HUES64 (cell line): ENCODE measurements at regions not wholly inside any gene's neighbourhood (a gene's known extent, or its start where the extent isn't known, plus 50 kb on each side); places are given as distances from the start of the nearest gene placed in this dataset.

Experiments
- H3K27ac ChIP-seq: 2 replicates; pipeline ENCODE4 v1.7.0; 2013; ENCODE audit warnings: low read depth, low read length, inconsistent platforms
- H3K27me3 ChIP-seq: 2 replicates; pipeline ENCODE4 v1.6.1; 2013; ENCODE audit warnings: mild to moderate bottlenecking, low read length; ENCODE audit not compliant: insufficient read depth
- H3K36me3 ChIP-seq: 2 replicates; pipeline ENCODE4 v1.6.1; 2013; ENCODE audit warnings: mild to moderate bottlenecking, low read length; ENCODE audit not compliant: insufficient read depth
- H3K4me1 ChIP-seq: 2 replicates; pipeline ENCODE4 v1.6.1; 2013; ENCODE audit warnings: mild to moderate bottlenecking, low read length, moderate library complexity; ENCODE audit not compliant: insufficient read depth
- H3K4me3 ChIP-seq: 2 replicates; pipeline ENCODE4 v1.5.1; 2013; ENCODE audit warnings: mild to moderate bottlenecking, low read length, moderate library complexity
- H3K9ac ChIP-seq: 2 replicates; pipeline ENCODE4 v1.6.1; 2013; ENCODE audit warnings: mild to moderate bottlenecking, low read depth, low read length
- H3K9me3 ChIP-seq: 2 replicates; pipeline ENCODE4 v1.6.1; 2013; ENCODE audit warnings: low read depth, low read length; ENCODE audit not compliant: insufficient read depth
- WGBS: fragments of 150-250, 120-280 bp; methylation state at CpG from one replicate; pipeline ENCODE4 v1.1.7; 2013; ENCODE audit warnings: missing lambda C conversion rate; 5-methylcytosine and 5-hydroxymethylcytosine counted together

- Histone ChIP-seq H3K9ac (no peak overlapping the region), H3K9me3 (no peaks in the 10 kb centered on the region), H3K36me3 (no peaks in the 10 kb centered on the region), H3K27ac (no peak overlapping the region), H3K27me3 (peaks cover 5% of the 10 kb centered on the region), H3K4me1 (peaks cover 3% of the 10 kb centered on the region; the same call in 1 of the 2 replicates), H3K4me3 (no peak overlapping the region)
- WGBS, result 90% methylated on average over 8 of the region's 8 CpGs
These were observed 219.9 kb downstream of the MN1 start for GRCh38 chr22:27581688-27582087.

- 82% methylated on average over 9 of the region's 9 CpGs for WGBS
- no peaks in the 10 kb centered on the region for H3K36me3 ChIP-seq
- H3K27me3 ChIP-seq, result no peaks in the 10 kb centered on the region; the same call in none of the 2 replicates
- H3K9me3 ChIP-seq, result no peaks in the 10 kb centered on the region
- no peak overlapping the region for H3K27ac ChIP-seq
- no peaks in the 10 kb centered on the region for H3K4me1 ChIP-seq
- H3K9ac ChIP-seq, result no peak overlapping the region
- no peak overlapping the region for H3K4me3 ChIP-seq
These were observed 217.7 kb downstream of the MN1 start for GRCh38 chr22:27583856-27584255.

DNA sequence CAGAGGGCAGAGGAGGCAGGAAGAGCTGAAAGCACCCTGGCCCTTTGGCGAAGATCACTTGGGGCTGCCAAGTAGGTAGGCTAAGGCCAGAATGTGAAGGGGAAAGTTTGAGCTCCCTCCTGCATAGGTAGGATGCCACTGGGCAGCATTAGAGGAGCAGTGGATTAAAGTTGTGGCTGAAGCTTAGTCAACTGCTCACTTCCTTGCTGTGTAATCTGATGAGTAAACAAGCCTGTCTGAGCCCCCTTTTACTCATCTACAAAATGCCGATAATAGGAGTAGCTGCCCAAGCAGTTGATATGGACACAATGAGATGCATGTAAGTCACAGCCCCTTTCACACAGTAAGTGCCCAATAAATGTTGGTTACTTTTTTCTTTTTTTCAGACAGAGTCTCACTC, 216.4 kb downstream of the MN1 start:
- H3K27ac ChIP-seq, result no peak overlapping the region
- H3K9me3 ChIP-seq, result no peaks in the 10 kb centered on the region
- no peaks in the 10 kb centered on the region; the same call in 1 of the 2 replicates for H3K27me3 ChIP-seq
- H3K9ac ChIP-seq, result no peak overlapping the region
- no peaks in the 10 kb centered on the region for H3K4me1 ChIP-seq
- 81% methylated on average over 2 of the region's 2 CpGs for WGBS
- no peak overlapping the region for H3K4me3 ChIP-seq
- H3K36me3 ChIP-seq, result no peaks in the 10 kb centered on the region

- no peaks in the 10 kb centered on the region; the same call in 1 of the 2 replicates for H3K27me3 ChIP-seq
- H3K36me3 ChIP-seq, result no peaks in the 10 kb centered on the region
- no peak overlapping the region for H3K9ac ChIP-seq
- no peak overlapping the region for H3K4me3 ChIP-seq
- no peaks in the 10 kb centered on the region for H3K9me3 ChIP-seq
- WGBS, result 89% methylated on average over 6 of the region's 6 CpGs
- H3K27ac ChIP-seq, result no peak overlapping the region
- no peaks in the 10 kb centered on the region for H3K4me1 ChIP-seq
These were observed 213.3 kb downstream of the MN1 start for GRCh38 chr22:27588268-27588667.

GRCh38 chr22:27588915-27589314, 212.6 kb downstream of the MN1 start:
- H3K9me3 ChIP-seq, result no peaks in the 10 kb centered on the region
- WGBS, result 95% methylated on average over 2 of the region's 2 CpGs
- H3K9ac ChIP-seq, result no peak overlapping the region
- no peaks in the 10 kb centered on the region for H3K4me1 ChIP-seq
- no peaks in the 10 kb centered on the region for H3K36me3 ChIP-seq
- no peaks in the 10 kb centered on the region; the same call in 1 of the 2 replicates for H3K27me3 ChIP-seq
- H3K27ac ChIP-seq, result no peak overlapping the region
- H3K4me3 ChIP-seq, result no peak overlapping the region

DNA sequence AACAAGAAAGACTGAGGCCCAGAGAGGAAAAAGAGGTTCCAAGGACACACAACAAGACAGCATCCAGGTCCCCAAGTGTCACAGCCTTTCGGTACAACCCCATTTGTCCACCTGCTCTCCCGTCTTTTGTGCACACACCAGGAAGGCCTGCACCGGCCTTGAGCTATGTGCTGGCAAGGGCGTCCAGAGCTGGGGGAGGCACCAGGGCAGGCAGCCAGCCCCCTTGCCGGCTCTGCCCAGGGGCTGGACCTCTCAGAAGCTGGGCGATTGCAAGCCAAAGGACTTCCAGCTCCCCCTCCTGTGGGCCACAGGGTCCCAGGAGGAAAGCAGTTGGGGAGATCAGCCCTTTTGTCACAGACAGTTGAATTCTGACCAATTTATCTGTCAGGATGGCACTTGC, 210.5 kb downstream of the MN1 start:
- Histone ChIP-seq H3K36me3 (no peaks in the 10 kb centered on the region), H3K4me1 (no peaks in the 10 kb centered on the region), H3K9ac (no peak overlapping the region), H3K4me3 (no peak overlapping the region), H3K9me3 (no peaks in the 10 kb centered on the region), H3K27me3 (no peaks in the 10 kb centered on the region), H3K27ac (no peak overlapping the region)
- WGBS, result 86% methylated on average over 6 of the region's 6 CpGs

- 92% methylated on average over 2 of the region's 2 CpGs for whole genome bisulfite sequencing
- Histone ChIP-seq H3K27me3 (no peaks in the 10 kb centered on the region), H3K9me3 (no peaks in the 10 kb centered on the region), H3K27ac (no peak overlapping the region), H3K4me1 (no peaks in the 10 kb centered on the region), H3K36me3 (no peaks in the 10 kb centered on the region), H3K4me3 (no peak overlapping the region), H3K9ac (no peak overlapping the region)
These were observed 208.2 kb downstream of the MN1 start for GRCh38 chr22:27593378-27593777.

GRCh38 chr22:27594020-27594419, 207.5 kb downstream of the MN1 start:
- Histone ChIP-seq H3K4me3 (no peak overlapping the region), H3K4me1 (no peaks in the 10 kb centered on the region), H3K9me3 (no peaks in the 10 kb centered on the region), H3K36me3 (no peaks in the 10 kb centered on the region), H3K9ac (no peak overlapping the region), H3K27ac (no peak overlapping the region), H3K27me3 (no peaks in the 10 kb centered on the region)
- 78% methylated on average over 2 of the region's 2 CpGs for WGBS

- 92% methylated on average over 6 of the region's 7 CpGs for WGBS
- Histone ChIP-seq H3K4me1 (no peaks in the 10 kb centered on the region), H3K4me3 (no peak overlapping the region)
These were observed 207.0 kb downstream of the MN1 start for GRCh38 chr22:27594474-27595134.

DNA sequence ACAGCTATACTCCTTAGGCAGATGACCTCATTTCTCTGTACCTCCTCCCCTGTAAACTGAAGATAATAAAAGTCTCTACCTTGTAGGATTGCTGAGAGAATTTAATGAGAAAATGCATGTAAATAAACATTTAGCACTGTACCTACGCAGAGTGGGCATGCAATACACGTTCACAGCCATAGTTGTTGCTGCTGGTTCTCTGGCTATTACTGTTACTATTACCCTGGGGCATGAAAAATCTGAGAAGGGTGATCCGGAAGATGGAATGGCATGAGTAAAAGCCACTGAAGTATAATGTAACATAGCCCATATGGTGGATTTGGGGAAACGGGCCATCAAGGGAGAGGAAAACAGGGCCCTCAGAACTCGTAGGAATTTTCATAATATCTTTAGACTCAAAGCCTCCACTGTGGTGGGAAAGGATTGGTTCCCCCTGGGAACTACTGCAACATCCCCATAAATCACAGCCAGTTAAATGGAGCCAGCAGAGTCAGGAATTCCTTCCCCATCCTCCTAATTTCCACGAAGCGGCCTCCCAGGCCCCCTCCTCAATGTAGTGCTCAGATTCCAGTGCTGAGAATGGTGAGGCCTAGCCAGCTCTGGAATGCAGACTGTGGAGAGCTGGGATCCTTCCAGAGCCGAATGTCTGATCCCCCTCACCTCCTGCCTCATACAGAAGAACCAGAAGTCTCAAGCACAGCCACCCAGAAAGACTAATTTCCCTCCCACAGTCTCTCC, 205.3 kb downstream of the MN1 start:
- H3K36me3 ChIP-seq, result no peaks in the 10 kb centered on the region
- H3K4me3 ChIP-seq, result no peak overlapping the region
- 84% methylated on average over 7 of the region's 8 CpGs for WGBS
- H3K9ac ChIP-seq, result no peak overlapping the region
- no peak overlapping the region for H3K27ac ChIP-seq
- no peaks in the 10 kb centered on the region for H3K4me1 ChIP-seq
- no peaks in the 10 kb centered on the region for H3K9me3 ChIP-seq
- H3K27me3 ChIP-seq, result no peaks in the 10 kb centered on the region

More at GRCh38 chr22:27594474-27595134, 207.0 kb downstream of the MN1 start:
- Histone ChIP-seq H3K9ac (no peak overlapping the region), H3K9me3 (no peaks in the 10 kb centered on the region), H3K36me3 (no peaks in the 10 kb centered on the region), H3K27me3 (no peaks in the 10 kb centered on the region), H3K27ac (no peak overlapping the region)

GRCh38 chr22:27597703-27598444, 203.7 kb downstream of the MN1 start:
- H3K27me3 ChIP-seq, result no peaks in the 10 kb centered on the region
- no peaks in the 10 kb centered on the region for H3K36me3 ChIP-seq
- no peaks in the 10 kb centered on the region for H3K4me1 ChIP-seq
- H3K9ac ChIP-seq, result no peak overlapping the region
- no peaks in the 10 kb centered on the region for H3K9me3 ChIP-seq
- no peak overlapping the region for H3K27ac ChIP-seq
- 97% methylated on average over 1 of the region's 1 CpG for WGBS
- H3K4me3 ChIP-seq, result no peak overlapping the region
